ENCODE measurements at regions not wholly inside any gene's neighbourhood (a gene's known extent, or its start where the extent isn't known, plus 50 kb on each side); places are given as distances from the start of the nearest gene placed in this dataset.

- TF ChIP-seq CTBP2 (IDR thresholded peaks at IDR 0.05; ENCODE audit: borderline replicate concordance, insufficient read depth, insufficient read length, low read length), result no peak
- no peak for TF ChIP-seq NRF1 (IDR thresholded peaks at IDR 0.05; ENCODE audit: low read depth, low read length)
- no peak for TF ChIP-seq SRF (IDR thresholded peaks at IDR 0.05; ENCODE audit: low read depth, low read length)
- no peak for TF ChIP-seq TCF12 (IDR thresholded peaks at IDR 0.05; ENCODE audit: low read depth, low read length)
- TF ChIP-seq SP4 (IDR thresholded peaks at IDR 0.05; ENCODE audit: low read length), result no peak
- TF ChIP-seq ATF2 (IDR thresholded peaks at IDR 0.05; ENCODE audit: low read length), result no peak
- no peak for TF ChIP-seq CHD2 (IDR thresholded peaks at IDR 0.05; ENCODE audit: low read length)
Measured at GRCh38 chr2:56680971-56681631, 497.3 kb downstream of the CCDC85A start (continued).

All from H1 (cell line).